ENCODE measurements at regions not wholly inside any gene's neighbourhood (a gene's known extent, or its start where the extent isn't known, plus 50 kb on each side); places are given as distances from the start of the nearest gene placed in this dataset.
"Not testable (repeated sequence)": the region's sequence is repeated elsewhere in the genome, so short reads cannot be mapped to it uniquely, and the experiment has no call there.

GRCh38 chr1:30133414-30134055 is 589.9 kb downstream of the MATN1 start:
- peak; percentile 18 for DNase-seq

- no peak for DNase-seq
Observed at GRCh38 chr1:30132602-30133286, 590.6 kb downstream of the MATN1 start.

GRCh38 chr1:30130566-30130965 is 592.8 kb downstream of the MATN1 start:
- DNase-seq: not testable (repeated sequence)

GRCh38 chr1:30130099-30130498 is 593.3 kb downstream of the MATN1 start:
- no peak for DNase-seq

GRCh38 chr1:30129421-30130055 is 593.8 kb downstream of the MATN1 start:
- DNase-seq: no peak

GRCh38 chr1:30129001-30129408 is 594.4 kb downstream of the MATN1 start:
- DNase-seq: no peak

- no peak for DNase-seq
Observed at GRCh38 chr1:30126848-30127247, 596.5 kb downstream of the MATN1 start.

GRCh38 chr1:30125821-30126170 is 597.6 kb downstream of the MATN1 start:
- DNase-seq: no peak

- no peak for DNase-seq
Observed at GRCh38 chr1:30125021-30125820, 598.2 kb downstream of the MATN1 start.

GRCh38 chr1:30123896-30124295 is 599.5 kb downstream of the MATN1 start:
- no peak for DNase-seq

GRCh38 chr1:30123036-30123435 is 600.3 kb downstream of the MATN1 start:
- no peak for DNase-seq

- no peak for DNase-seq
Observed at GRCh38 chr1:30120245-30121000, 603.0 kb downstream of the MATN1 start.

- DNase-seq: no peak
Observed at GRCh38 chr1:30117685-30118084, 605.7 kb downstream of the MATN1 start.

- peak; percentile 45 for DNase-seq
Observed at GRCh38 chr1:30111431-30111830, 612.0 kb downstream of the MATN1 start.

- no peak for DNase-seq
Observed at GRCh38 chr1:30110846-30111245, 612.5 kb downstream of the MATN1 start.

- no peak for DNase-seq
Observed at GRCh38 chr1:30109853-30110252, 613.5 kb downstream of the MATN1 start.

GRCh38 chr1:30108186-30108585 is 615.2 kb downstream of the MATN1 start:
- no peak for DNase-seq

- DNase-seq: no peak
Observed at GRCh38 chr1:30106125-30106524, 617.3 kb downstream of the MATN1 start.

GRCh38 chr1:30104551-30104950 is 618.8 kb downstream of the MATN1 start:
- DNase-seq: no peak

GRCh38 chr1:30103708-30104411 is 619.5 kb downstream of the MATN1 start:
- DNase-seq: no peak

GRCh38 chr1:30102605-30103004 is 620.8 kb downstream of the MATN1 start:
- DNase-seq: no peak

Data from NCI-H510A treated with DMSO at 0.1 percent for 48 hours (cell line).